ENCODE measurements at regions not wholly inside any gene's neighbourhood (a gene's known extent, or its start where the extent isn't known, plus 50 kb on each side); places are given as distances from the start of the nearest gene placed in this dataset.
"Not testable (repeated sequence)": the region's sequence is repeated elsewhere in the genome, so short reads cannot be mapped to it uniquely, and the experiment has no call there.

GRCh38 chr19:30856376-30856775 lies 484.2 kb downstream of the ZNF536 start:
- H3K4me1 Mint-ChIP-seq (ENCODE audit: low read depth): no peaks in the 10 kb centered on the region
- peaks cover 7% of the 10 kb centered on the region for H3K27me3 Mint-ChIP-seq (ENCODE audit: low read depth)
- no peak for DNase-seq
- H3K9me3 Mint-ChIP-seq: no peaks in the 10 kb centered on the region
- H3K36me3 Mint-ChIP-seq (ENCODE audit: insufficient read depth): no peaks in the 10 kb centered on the region
- no peak for ATAC-seq
- no peak overlapping the region for H3K4me3 Mint-ChIP-seq

- Mint-ChIP-seq H3K4me1 (ENCODE audit: low read depth) (no peaks in the 10 kb centered on the region), H3K9me3 (no peaks in the 10 kb centered on the region), H3K27me3 (ENCODE audit: low read depth) (peaks cover 3% of the 10 kb centered on the region), H3K36me3 (ENCODE audit: insufficient read depth) (no peaks in the 10 kb centered on the region), H3K4me3 (no peak overlapping the region)
- DNase-seq: no peak
- no peak for ATAC-seq
Measured at GRCh38 chr19:30855442-30855841, 483.3 kb downstream of the ZNF536 start.

- no peaks in the 10 kb centered on the region for H3K9me3 Mint-ChIP-seq
- H3K27me3 Mint-ChIP-seq (ENCODE audit: low read depth): peaks cover 3% of the 10 kb centered on the region
- H3K36me3 Mint-ChIP-seq (ENCODE audit: insufficient read depth): no peaks in the 10 kb centered on the region
- ATAC-seq (no peak), DNase-seq (no peak)
- no peak overlapping the region for H3K4me3 Mint-ChIP-seq
- H3K4me1 Mint-ChIP-seq (ENCODE audit: low read depth): no peaks in the 10 kb centered on the region
Measured at GRCh38 chr19:30854661-30855060, 482.5 kb downstream of the ZNF536 start.

GRCh38 chr19:30854207-30854606 lies 482.0 kb downstream of the ZNF536 start:
- no peaks in the 10 kb centered on the region for H3K4me1 Mint-ChIP-seq (ENCODE audit: low read depth)
- no peaks in the 10 kb centered on the region for H3K9me3 Mint-ChIP-seq
- ATAC-seq (no peak), DNase-seq (no peak)
- H3K36me3 Mint-ChIP-seq (ENCODE audit: insufficient read depth): no peaks in the 10 kb centered on the region
- no peak overlapping the region for H3K4me3 Mint-ChIP-seq
- peaks cover 3% of the 10 kb centered on the region for H3K27me3 Mint-ChIP-seq (ENCODE audit: low read depth)

GRCh38 chr19:30853036-30853435 lies 480.9 kb downstream of the ZNF536 start:
- no peak for ATAC-seq
- no peak for DNase-seq
- Mint-ChIP-seq H3K36me3 (ENCODE audit: insufficient read depth) (no peaks in the 10 kb centered on the region), H3K27me3 (ENCODE audit: low read depth) (peaks cover 3% of the 10 kb centered on the region), H3K4me3 (no peak overlapping the region), H3K4me1 (ENCODE audit: low read depth) (no peaks in the 10 kb centered on the region), H3K9me3 (no peaks in the 10 kb centered on the region)

- DNase-seq: no peak
- no peak for ATAC-seq
- Mint-ChIP-seq H3K27me3 (ENCODE audit: low read depth) (peaks cover 3% of the 10 kb centered on the region), H3K9me3 (no peaks in the 10 kb centered on the region), H3K4me1 (ENCODE audit: low read depth) (no peaks in the 10 kb centered on the region), H3K36me3 (ENCODE audit: insufficient read depth) (no peaks in the 10 kb centered on the region), H3K4me3 (no peak overlapping the region)
Measured at GRCh38 chr19:30852168-30852567, 480.0 kb downstream of the ZNF536 start.

GRCh38 chr19:30851646-30852045 lies 479.5 kb downstream of the ZNF536 start:
- Mint-ChIP-seq H3K9me3 (no peaks in the 10 kb centered on the region), H3K4me3 (no peak overlapping the region), H3K27me3 (ENCODE audit: low read depth) (peaks cover 3% of the 10 kb centered on the region), H3K36me3 (ENCODE audit: insufficient read depth) (no peaks in the 10 kb centered on the region), H3K4me1 (ENCODE audit: low read depth) (no peaks in the 10 kb centered on the region)
- DNase-seq: no peak
- no peak for ATAC-seq

GRCh38 chr19:30848636-30849425 lies 476.6 kb downstream of the ZNF536 start:
- H3K36me3 Mint-ChIP-seq (ENCODE audit: insufficient read depth): no peaks in the 10 kb centered on the region
- DNase-seq (no peak), ATAC-seq (no peak)
- H3K27me3 Mint-ChIP-seq (ENCODE audit: low read depth): no peaks in the 10 kb centered on the region
- no peaks in the 10 kb centered on the region for H3K9me3 Mint-ChIP-seq
- H3K4me1 Mint-ChIP-seq (ENCODE audit: low read depth): no peaks in the 10 kb centered on the region
- no peak overlapping the region for H3K4me3 Mint-ChIP-seq

- H3K36me3 Mint-ChIP-seq (ENCODE audit: insufficient read depth): no peaks in the 10 kb centered on the region
- DNase-seq (no peak), ATAC-seq (no peak)
- no peaks in the 10 kb centered on the region for H3K4me1 Mint-ChIP-seq (ENCODE audit: low read depth)
- no peak overlapping the region for H3K4me3 Mint-ChIP-seq
- no peaks in the 10 kb centered on the region for H3K9me3 Mint-ChIP-seq
- H3K27me3 Mint-ChIP-seq (ENCODE audit: low read depth): no peaks in the 10 kb centered on the region
Measured at GRCh38 chr19:30846102-30846501, 473.9 kb downstream of the ZNF536 start.

- ATAC-seq (no peak), DNase-seq (no peak)
- no peaks in the 10 kb centered on the region for H3K4me1 Mint-ChIP-seq (ENCODE audit: low read depth)
- no peak overlapping the region for H3K4me3 Mint-ChIP-seq
- peaks cover 2% of the 10 kb centered on the region for H3K27me3 Mint-ChIP-seq (ENCODE audit: low read depth)
- H3K36me3 Mint-ChIP-seq (ENCODE audit: insufficient read depth): no peaks in the 10 kb centered on the region
- no peaks in the 10 kb centered on the region for H3K9me3 Mint-ChIP-seq
Measured at GRCh38 chr19:30842926-30843325, 470.7 kb downstream of the ZNF536 start.

GRCh38 chr19:30841934-30842333 lies 469.8 kb downstream of the ZNF536 start:
- DNase-seq (no peak), ATAC-seq (no peak)
- Mint-ChIP-seq H3K4me3 (no peak overlapping the region), H3K27me3 (ENCODE audit: low read depth) (peaks cover 10% of the 10 kb centered on the region), H3K4me1 (ENCODE audit: low read depth) (no peaks in the 10 kb centered on the region), H3K9me3 (no peaks in the 10 kb centered on the region), H3K36me3 (ENCODE audit: insufficient read depth) (no peaks in the 10 kb centered on the region)

GRCh38 chr19:30830875-30831274 lies 458.7 kb downstream of the ZNF536 start:
- Mint-ChIP-seq H3K4me1 (ENCODE audit: low read depth) (no peaks in the 10 kb centered on the region), H3K4me3 (no peak overlapping the region), H3K36me3 (ENCODE audit: insufficient read depth) (no peaks in the 10 kb centered on the region), H3K27me3 (ENCODE audit: low read depth) (no peaks in the 10 kb centered on the region), H3K9me3 (peaks cover 8% of the 10 kb centered on the region)
- ATAC-seq: no peak
- DNase-seq: no peak

- not testable (repeated sequence) for H3K36me3 Mint-ChIP-seq (ENCODE audit: insufficient read depth); ATAC-seq; H3K4me3 Mint-ChIP-seq; H3K27me3 Mint-ChIP-seq (ENCODE audit: low read depth); H3K4me1 Mint-ChIP-seq (ENCODE audit: low read depth); DNase-seq
- H3K9me3 Mint-ChIP-seq: peaks cover 12% of the 10 kb centered on the region
Measured at GRCh38 chr19:30825505-30825904, 453.3 kb downstream of the ZNF536 start.

- Mint-ChIP-seq H3K27me3 (ENCODE audit: low read depth) (no peaks in the 10 kb centered on the region), H3K36me3 (ENCODE audit: insufficient read depth) (no peaks in the 10 kb centered on the region), H3K4me3 (no peak overlapping the region), H3K9me3 (peaks cover 12% of the 10 kb centered on the region), H3K4me1 (ENCODE audit: low read depth) (no peaks in the 10 kb centered on the region)
- ATAC-seq (no peak), DNase-seq (no peak)
Measured at GRCh38 chr19:30824809-30825208, 452.6 kb downstream of the ZNF536 start.

- ATAC-seq: no peak
Measured at GRCh38 chr19:30817965-30818567, 445.9 kb downstream of the ZNF536 start.

More at GRCh38 chr19:30817965-30818567, 445.9 kb downstream of the ZNF536 start:
- DNase-seq: no peak
- Mint-ChIP-seq H3K27me3 (ENCODE audit: low read depth) (peaks cover 12% of the 10 kb centered on the region), H3K4me1 (ENCODE audit: low read depth) (no peaks in the 10 kb centered on the region), H3K9me3 (peaks cover 4% of the 10 kb centered on the region), H3K4me3 (no peak overlapping the region), H3K36me3 (ENCODE audit: insufficient read depth) (no peaks in the 10 kb centered on the region)

Measured in activated T-cell treated with anti-CD3 and anti-CD28 coated beads, Interleukin-2, amount 50 U/mL, for 4 hours (primary cell).